ENCODE measurements at regions not wholly inside any gene's neighbourhood (a gene's known extent, or its start where the extent isn't known, plus 50 kb on each side); places are given as distances from the start of the nearest gene placed in this dataset.

DNA sequence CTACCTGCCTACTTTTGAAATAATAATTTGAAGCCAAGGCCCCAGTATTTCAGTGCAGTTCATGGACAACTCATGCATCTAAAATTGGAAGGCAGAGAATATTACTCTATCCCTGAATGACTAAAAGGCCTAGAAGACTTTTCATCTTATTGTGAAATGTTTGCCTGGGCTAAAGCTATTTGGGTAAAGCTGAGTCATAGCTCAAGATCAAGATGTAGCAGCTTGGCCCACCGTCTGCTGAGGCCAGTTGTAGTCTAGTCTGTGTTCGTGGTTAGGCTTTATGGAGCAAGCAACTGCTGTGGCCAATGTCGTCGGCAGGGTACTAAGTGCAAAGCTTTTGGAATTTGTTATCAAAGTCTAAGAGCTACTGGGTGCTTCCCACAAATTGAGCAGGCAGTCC lies 929.1 kb downstream of the RAB28 start:
- Mint-ChIP-seq H3K4me3 (ENCODE audit: low read depth) (no peak overlapping the region), H3K36me3 (ENCODE audit: low read depth) (no peaks in the 10 kb centered on the region), H3K9me3 (peaks cover 12% of the 10 kb centered on the region), H3K27me3 (ENCODE audit: low read depth) (no peaks in the 10 kb centered on the region), H3K4me1 (ENCODE audit: low read depth) (no peaks in the 10 kb centered on the region), H3K27ac (no peak overlapping the region)
- intact Hi-C loops (cut with micrococcal nuclease), result no loop called here
- DNase-seq (ENCODE audit: low spot score), result no peak

GRCh38 chr4:12548678-12549077 lies 935.5 kb downstream of the RAB28 start:
- intact Hi-C loops (cut with micrococcal nuclease), result no loop called here
- H3K9me3 Mint-ChIP-seq, result peaks cover 3% of the 10 kb centered on the region
- H3K27ac Mint-ChIP-seq, result no peak overlapping the region
- no peaks in the 10 kb centered on the region for H3K4me1 Mint-ChIP-seq (ENCODE audit: low read depth)
- H3K36me3 Mint-ChIP-seq (ENCODE audit: low read depth), result no peaks in the 10 kb centered on the region
- DNase-seq (ENCODE audit: low spot score), result no peak
- no peak overlapping the region for H3K4me3 Mint-ChIP-seq (ENCODE audit: low read depth)
- H3K27me3 Mint-ChIP-seq (ENCODE audit: low read depth), result no peaks in the 10 kb centered on the region

DNA sequence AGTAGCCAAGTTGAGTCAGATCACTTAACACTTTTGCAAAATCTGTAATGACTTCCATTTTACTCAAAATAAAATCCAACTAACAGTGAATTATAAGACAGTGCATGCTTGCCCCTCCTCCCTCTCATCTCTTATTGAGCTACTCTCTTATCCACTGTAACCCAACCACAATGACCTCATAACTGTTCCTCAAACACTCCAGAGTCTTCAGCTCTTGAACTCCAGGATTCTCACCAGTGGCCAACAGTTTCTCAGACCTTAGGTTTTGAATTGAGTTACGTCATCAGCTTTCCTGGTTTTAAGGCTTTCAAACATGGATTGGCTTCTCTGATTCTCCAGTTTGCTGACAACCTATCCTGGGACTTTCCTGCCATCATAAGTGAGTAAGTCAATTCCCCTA lies 938.3 kb downstream of the RAB28 start:
- no peak for DNase-seq (ENCODE audit: low spot score)
- intact Hi-C loops (cut with micrococcal nuclease), result no loop called here
- Mint-ChIP-seq H3K27ac (no peak overlapping the region), H3K4me1 (ENCODE audit: low read depth) (no peaks in the 10 kb centered on the region), H3K4me3 (ENCODE audit: low read depth) (no peak overlapping the region), H3K36me3 (ENCODE audit: low read depth) (no peaks in the 10 kb centered on the region), H3K9me3 (no peaks in the 10 kb centered on the region), H3K27me3 (ENCODE audit: low read depth) (no peaks in the 10 kb centered on the region)

GRCh38 chr4:12538162-12538561 lies 946.0 kb downstream of the RAB28 start:
- intact Hi-C loops (cut with micrococcal nuclease), result no loop called here
- no peak overlapping the region for H3K4me3 Mint-ChIP-seq (ENCODE audit: low read depth)
- H3K27ac Mint-ChIP-seq, result no peak overlapping the region
- H3K4me1 Mint-ChIP-seq (ENCODE audit: low read depth), result no peaks in the 10 kb centered on the region
- no peaks in the 10 kb centered on the region for H3K27me3 Mint-ChIP-seq (ENCODE audit: low read depth)
- DNase-seq (ENCODE audit: low spot score), result no peak
- H3K9me3 Mint-ChIP-seq, result peaks cover 20% of the 10 kb centered on the region
- no peaks in the 10 kb centered on the region for H3K36me3 Mint-ChIP-seq (ENCODE audit: low read depth)

DNA sequence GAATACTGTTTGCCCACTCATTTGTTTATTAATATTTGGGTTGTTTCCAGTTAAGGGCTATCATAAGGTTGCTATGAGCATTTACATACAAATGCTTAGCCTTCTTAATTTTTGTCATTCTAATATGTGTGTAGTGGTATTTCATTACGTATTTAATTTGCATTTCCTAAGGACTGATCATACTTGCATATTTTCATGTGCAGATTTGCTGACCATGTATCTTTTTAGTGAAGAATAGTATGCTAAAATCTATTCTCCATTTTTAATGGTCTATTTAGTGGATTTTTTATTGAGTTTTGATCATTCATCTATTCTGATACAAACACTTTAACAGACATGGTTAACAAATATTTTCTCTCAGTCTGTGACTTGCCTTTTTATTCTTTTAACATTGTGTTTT lies 949.5 kb downstream of the RAB28 start:
- no peak overlapping the region for H3K27ac Mint-ChIP-seq
- H3K9me3 Mint-ChIP-seq, result peaks cover 16% of the 10 kb centered on the region
- H3K27me3 Mint-ChIP-seq (ENCODE audit: low read depth), result no peaks in the 10 kb centered on the region
- H3K4me3 Mint-ChIP-seq (ENCODE audit: low read depth), result no peak overlapping the region
- no peaks in the 10 kb centered on the region for H3K36me3 Mint-ChIP-seq (ENCODE audit: low read depth)
- no peak for DNase-seq (ENCODE audit: low spot score)
- no peaks in the 10 kb centered on the region for H3K4me1 Mint-ChIP-seq (ENCODE audit: low read depth)
- intact Hi-C loops (cut with micrococcal nuclease), result no loop called here

DNA sequence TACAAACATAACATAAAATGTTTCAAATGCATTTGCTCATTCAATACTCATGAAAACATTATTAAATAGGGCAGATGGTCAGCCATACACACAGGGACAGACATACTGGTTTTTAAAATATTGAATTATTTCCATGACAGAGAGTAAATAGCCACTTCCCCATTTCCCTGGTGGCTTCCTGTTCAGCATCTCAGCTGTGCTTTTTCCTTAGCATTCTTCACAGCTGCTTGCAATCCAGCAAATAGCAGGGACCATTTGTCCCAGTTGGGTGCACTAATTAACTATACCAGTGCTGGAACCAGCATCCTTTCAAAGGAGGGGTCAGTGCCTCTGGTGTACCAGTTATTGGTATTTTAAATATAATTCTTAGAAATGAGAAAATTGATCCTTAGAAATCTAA lies 964.7 kb downstream of the RAB28 start:
- no peak overlapping the region for H3K27ac Mint-ChIP-seq
- DNase-seq (ENCODE audit: low spot score), result no peak
- no peaks in the 10 kb centered on the region for H3K27me3 Mint-ChIP-seq (ENCODE audit: low read depth)
- no peaks in the 10 kb centered on the region for H3K36me3 Mint-ChIP-seq (ENCODE audit: low read depth)
- H3K9me3 Mint-ChIP-seq, result peaks cover 9% of the 10 kb centered on the region
- H3K4me3 Mint-ChIP-seq (ENCODE audit: low read depth), result no peak overlapping the region
- intact Hi-C loops (cut with micrococcal nuclease), result no loop called here
- H3K4me1 Mint-ChIP-seq (ENCODE audit: low read depth), result no peaks in the 10 kb centered on the region

DNA sequence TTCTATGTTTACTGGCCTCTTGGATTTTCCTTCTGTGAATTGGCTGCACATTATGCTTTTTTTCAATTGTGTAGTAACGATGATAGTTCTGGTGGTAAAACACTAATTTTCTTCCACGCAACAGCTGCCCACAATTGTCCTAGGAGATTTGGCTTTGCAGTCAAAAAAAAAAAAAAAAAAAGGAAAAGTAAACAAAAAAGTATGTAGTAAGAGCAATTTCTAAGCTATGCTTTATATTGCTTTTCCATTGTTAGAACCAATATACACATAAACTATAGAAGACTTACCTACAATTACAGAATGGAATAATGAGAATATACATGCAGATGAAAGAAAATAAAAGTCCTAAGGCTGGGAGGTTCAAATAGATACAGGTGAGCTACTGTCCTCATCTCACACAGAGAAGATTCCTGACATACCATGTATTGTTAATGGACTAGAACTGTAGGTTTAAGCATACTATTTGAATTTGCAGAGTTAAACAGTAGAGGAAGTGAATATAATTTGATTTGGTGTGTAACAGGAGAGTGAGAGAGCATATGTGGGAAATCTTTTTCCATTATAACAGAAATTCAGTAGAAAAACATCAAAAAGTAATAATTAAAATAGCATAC lies 976.2 kb downstream of the RAB28 start:
- no peak overlapping the region for H3K27ac Mint-ChIP-seq
- no peaks in the 10 kb centered on the region for H3K27me3 Mint-ChIP-seq (ENCODE audit: low read depth)
- intact Hi-C loops (cut with micrococcal nuclease), result no loop called here
- H3K4me1 Mint-ChIP-seq (ENCODE audit: low read depth), result no peaks in the 10 kb centered on the region
- H3K36me3 Mint-ChIP-seq (ENCODE audit: low read depth), result no peaks in the 10 kb centered on the region
- H3K9me3 Mint-ChIP-seq, result peaks cover 23% of the 10 kb centered on the region
- DNase-seq (ENCODE audit: low spot score), result no peak
- H3K4me3 Mint-ChIP-seq (ENCODE audit: low read depth), result no peak overlapping the region

- DNase-seq (ENCODE audit: low spot score), result no peak
- intact Hi-C loops (cut with micrococcal nuclease), result no loop called here
- H3K27me3 Mint-ChIP-seq (ENCODE audit: low read depth), result no peaks in the 10 kb centered on the region
- H3K4me3 Mint-ChIP-seq (ENCODE audit: low read depth), result no peak overlapping the region
- H3K9me3 Mint-ChIP-seq, result peaks cover 5% of the 10 kb centered on the region
- H3K4me1 Mint-ChIP-seq (ENCODE audit: low read depth), result no peaks in the 10 kb centered on the region
- H3K36me3 Mint-ChIP-seq (ENCODE audit: low read depth), result no peaks in the 10 kb centered on the region
- no peak overlapping the region for H3K27ac Mint-ChIP-seq
Observed at GRCh38 chr4:12500409-12500808, 983.7 kb downstream of the RAB28 start.

DNA sequence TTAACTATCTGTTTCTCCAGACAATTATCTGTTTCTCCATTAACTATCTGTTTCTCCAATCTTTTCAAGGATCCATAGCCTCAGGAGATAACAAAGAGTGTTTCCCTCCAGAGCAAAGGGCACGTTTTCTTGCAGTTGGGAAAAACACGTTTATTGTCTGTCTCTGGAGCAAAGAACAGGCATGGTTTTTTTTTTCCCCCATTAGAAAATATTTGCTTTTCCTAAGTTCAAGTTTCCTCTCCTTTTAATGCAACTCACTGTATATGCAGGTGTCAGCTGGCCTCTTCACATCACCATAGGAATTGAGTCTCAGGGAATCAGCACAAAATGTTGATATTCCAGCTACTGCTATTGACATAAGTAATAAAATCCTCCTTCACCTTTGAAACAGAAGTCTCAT lies 984.4 kb downstream of the RAB28 start:
- Mint-ChIP-seq H3K36me3 (ENCODE audit: low read depth) (no peaks in the 10 kb centered on the region), H3K4me3 (ENCODE audit: low read depth) (no peak overlapping the region), H3K9me3 (peaks cover 5% of the 10 kb centered on the region), H3K4me1 (ENCODE audit: low read depth) (no peaks in the 10 kb centered on the region), H3K27me3 (ENCODE audit: low read depth) (no peaks in the 10 kb centered on the region), H3K27ac (no peak overlapping the region)
- DNase-seq (ENCODE audit: low spot score), result no peak
- intact Hi-C loops (cut with micrococcal nuclease), result no loop called here

GRCh38 chr4:12495211-12495610 lies 988.9 kb downstream of the RAB28 start:
- Mint-ChIP-seq H3K9me3 (peaks cover 9% of the 10 kb centered on the region), H3K4me3 (ENCODE audit: low read depth) (no peak overlapping the region), H3K27me3 (ENCODE audit: low read depth) (no peaks in the 10 kb centered on the region), H3K36me3 (ENCODE audit: low read depth) (no peaks in the 10 kb centered on the region), H3K27ac (no peak overlapping the region), H3K4me1 (ENCODE audit: low read depth) (no peaks in the 10 kb centered on the region)
- DNase-seq (ENCODE audit: low spot score), result no peak
- intact Hi-C loops (cut with micrococcal nuclease), result no loop called here

GRCh38 chr4:12492730-12493393 lies 991.3 kb downstream of the RAB28 start:
- no peaks in the 10 kb centered on the region for H3K36me3 Mint-ChIP-seq (ENCODE audit: low read depth)
- no peak overlapping the region for H3K27ac Mint-ChIP-seq
- no peaks in the 10 kb centered on the region for H3K27me3 Mint-ChIP-seq (ENCODE audit: low read depth)
- intact Hi-C loops (cut with micrococcal nuclease), result no loop called here
- H3K9me3 Mint-ChIP-seq, result peaks cover 19% of the 10 kb centered on the region
- DNase-seq (ENCODE audit: low spot score), result no peak
- H3K4me1 Mint-ChIP-seq (ENCODE audit: low read depth), result no peaks in the 10 kb centered on the region
- no peak overlapping the region for H3K4me3 Mint-ChIP-seq (ENCODE audit: low read depth)

DNA sequence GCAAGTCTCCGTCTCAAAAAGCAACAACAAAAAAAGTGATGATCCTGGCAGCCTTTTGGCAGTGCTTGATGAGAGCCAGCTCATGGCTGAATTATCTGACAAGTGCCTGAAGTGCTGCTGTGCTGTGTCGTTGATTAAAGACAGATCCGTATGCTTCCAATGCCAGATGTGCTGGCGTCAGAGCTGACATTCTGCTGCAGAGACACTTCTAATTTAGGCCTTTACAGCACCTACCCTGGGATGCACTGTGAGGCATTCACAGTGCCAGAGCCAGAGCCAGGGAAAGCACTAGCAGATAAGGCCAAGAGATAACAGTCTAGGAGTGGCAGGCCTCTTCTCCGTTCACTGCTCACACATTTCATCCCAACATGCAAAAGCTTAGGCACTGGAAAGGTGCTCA lies 995.5 kb downstream of the RAB28 start:
- Mint-ChIP-seq H3K27ac (no peak overlapping the region), H3K4me3 (ENCODE audit: low read depth) (no peak overlapping the region), H3K36me3 (ENCODE audit: low read depth) (no peaks in the 10 kb centered on the region), H3K27me3 (ENCODE audit: low read depth) (no peaks in the 10 kb centered on the region), H3K9me3 (peaks cover 38% of the 10 kb centered on the region), H3K4me1 (ENCODE audit: low read depth) (no peaks in the 10 kb centered on the region)
- no peak for DNase-seq (ENCODE audit: low spot score)
- intact Hi-C loops (cut with micrococcal nuclease), result no loop called here

DNA sequence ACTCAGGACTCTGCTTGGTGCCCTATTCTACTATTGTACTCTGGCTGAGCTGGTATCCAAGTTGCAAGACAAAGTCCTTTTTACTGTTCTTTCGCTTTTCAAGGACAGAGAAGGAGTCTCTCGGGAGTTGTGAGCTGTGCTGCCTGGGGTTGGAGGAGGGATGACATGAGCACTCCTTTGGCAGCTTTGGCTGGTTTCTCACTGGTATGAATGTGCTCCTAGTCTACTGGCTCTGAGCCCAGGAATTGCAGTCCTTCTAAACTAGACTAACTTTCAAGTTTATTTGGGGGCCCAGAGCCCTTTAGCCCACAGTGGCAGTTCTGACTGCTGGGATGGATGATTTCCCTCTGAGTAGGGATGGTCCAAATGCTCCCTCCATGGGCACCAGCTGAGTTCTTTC lies 997.1 kb downstream of the RAB28 start:
- Mint-ChIP-seq H3K27ac (no peak overlapping the region), H3K4me3 (ENCODE audit: low read depth) (no peak overlapping the region), H3K36me3 (ENCODE audit: low read depth) (no peaks in the 10 kb centered on the region), H3K4me1 (ENCODE audit: low read depth) (no peaks in the 10 kb centered on the region), H3K27me3 (ENCODE audit: low read depth) (no peaks in the 10 kb centered on the region), H3K9me3 (peaks cover 31% of the 10 kb centered on the region)
- intact Hi-C loops (cut with micrococcal nuclease), result no loop called here
- no peak for DNase-seq (ENCODE audit: low spot score)

DNA sequence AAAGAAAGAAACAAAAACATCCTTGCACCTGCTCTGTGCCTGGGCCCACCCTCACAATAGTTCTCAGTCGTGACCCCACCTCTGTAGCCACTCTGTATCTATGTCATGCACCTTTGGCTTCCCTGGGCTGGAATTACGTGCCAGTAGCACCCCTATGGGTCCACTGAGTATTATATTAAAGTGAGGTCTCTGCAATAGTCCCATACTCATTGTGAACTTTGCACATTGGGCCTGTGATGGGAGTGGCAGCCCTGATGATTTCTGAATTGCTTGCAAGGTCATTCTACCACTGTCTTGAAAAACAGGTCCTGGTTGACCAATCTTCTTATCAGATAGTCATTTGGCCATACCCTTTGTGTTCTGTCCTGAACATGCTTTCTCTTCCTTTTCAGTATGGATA lies 1012.1 kb downstream of the RAB28 start:
- Mint-ChIP-seq H3K27me3 (ENCODE audit: low read depth) (no peaks in the 10 kb centered on the region), H3K27ac (no peak overlapping the region), H3K4me1 (ENCODE audit: low read depth) (no peaks in the 10 kb centered on the region), H3K9me3 (peaks cover 17% of the 10 kb centered on the region), H3K4me3 (ENCODE audit: low read depth) (no peak overlapping the region), H3K36me3 (ENCODE audit: low read depth) (no peaks in the 10 kb centered on the region)
- no peak for DNase-seq (ENCODE audit: low spot score)
- intact Hi-C loops (cut with micrococcal nuclease), result no loop called here
